ENCODE measurements at regions not wholly inside any gene's neighbourhood (a gene's known extent, or its start where the extent isn't known, plus 50 kb on each side); places are given as distances from the start of the nearest gene placed in this dataset.

DNA sequence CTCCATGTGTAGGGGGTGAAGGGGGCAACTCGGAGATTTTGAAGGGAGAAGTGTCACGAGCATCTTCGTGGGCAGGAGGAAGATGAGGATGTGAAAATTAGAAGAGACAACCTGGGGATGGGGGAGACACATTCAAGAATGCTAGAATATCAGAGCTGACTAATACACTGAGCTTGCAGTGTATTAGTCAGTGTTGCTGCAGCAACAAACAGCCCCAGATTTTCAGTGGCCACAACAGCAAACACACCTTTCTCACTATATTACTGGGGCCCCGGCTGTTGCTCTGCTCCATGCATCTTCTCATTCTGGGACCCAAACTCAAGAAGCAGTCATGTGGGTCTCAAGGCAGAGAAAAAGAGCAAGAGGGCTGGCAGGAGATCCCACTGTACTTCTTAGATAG is 74.8 kb upstream of the SIM2 start:
- 89 to 94% (median 90%) methylated on average over 4 of the region's 4 CpGs for WGBS, 4 donors
- peaks cover 0 to 12% (median 0%) of the 10 kb centered on the region in 9 donors for H3K27me3 ChIP-seq
- no peaks in the 10 kb centered on the region for H3K36me3 ChIP-seq
- no peaks in the 10 kb centered on the region for H3K4me1 ChIP-seq
- intact Hi-C loops (cut with DNase I) = no loop called here
- ATAC-seq (no peak), DNase-seq (no peak)
- TF ChIP-seq POLR2A (IDR thresholded peaks at IDR 0.05) = no peak
- TF ChIP-seq, protein P1, sequence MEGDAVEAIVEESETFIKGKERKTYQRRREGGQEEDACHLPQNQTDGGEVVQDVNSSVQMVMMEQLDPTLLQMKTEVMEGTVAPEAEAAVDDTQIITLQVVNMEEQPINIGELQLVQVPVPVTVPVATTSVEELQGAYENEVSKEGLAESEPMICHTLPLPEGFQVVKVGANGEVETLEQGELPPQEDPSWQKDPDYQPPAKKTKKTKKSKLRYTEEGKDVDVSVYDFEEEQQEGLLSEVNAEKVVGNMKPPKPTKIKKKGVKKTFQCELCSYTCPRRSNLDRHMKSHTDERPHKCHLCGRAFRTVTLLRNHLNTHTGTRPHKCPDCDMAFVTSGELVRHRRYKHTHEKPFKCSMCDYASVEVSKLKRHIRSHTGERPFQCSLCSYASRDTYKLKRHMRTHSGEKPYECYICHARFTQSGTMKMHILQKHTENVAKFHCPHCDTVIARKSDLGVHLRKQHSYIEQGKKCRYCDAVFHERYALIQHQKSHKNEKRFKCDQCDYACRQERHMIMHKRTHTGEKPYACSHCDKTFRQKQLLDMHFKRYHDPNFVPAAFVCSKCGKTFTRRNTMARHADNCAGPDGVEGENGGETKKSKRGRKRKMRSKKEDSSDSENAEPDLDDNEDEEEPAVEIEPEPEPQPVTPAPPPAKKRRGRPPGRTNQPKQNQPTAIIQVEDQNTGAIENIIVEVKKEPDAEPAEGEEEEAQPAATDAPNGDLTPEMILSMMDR (IDR thresholded peaks at IDR 0.05) = no peak
- H3K4me3 ChIP-seq = no peak overlapping the region
- H3K9me3 ChIP-seq = peaks cover 0 to 11% (median 0%) of the 10 kb centered on the region in 12 donors
- no peak overlapping the region for H3K27ac ChIP-seq

DNA sequence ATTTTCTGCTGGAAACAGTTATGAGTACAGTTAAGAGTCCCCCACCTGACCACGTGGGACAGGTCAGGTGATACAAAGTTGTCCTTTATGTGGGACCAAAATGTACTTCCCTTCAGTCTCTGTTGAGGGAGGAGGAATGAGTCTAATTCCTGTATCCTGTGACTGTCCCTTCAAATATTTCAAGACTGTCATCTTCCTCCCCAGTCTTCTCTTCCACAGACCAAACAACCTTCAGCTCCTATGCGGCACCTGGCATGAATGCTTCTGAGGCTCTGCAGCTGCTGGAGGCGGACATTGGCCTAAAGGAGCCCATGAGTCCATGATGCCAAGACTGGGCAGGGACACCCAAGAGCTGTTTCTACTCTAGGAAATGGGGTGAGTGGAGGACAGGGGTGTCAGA is 72.1 kb upstream of the SIM2 start:
- H3K4me1 ChIP-seq = no peaks in the 10 kb centered on the region
- H3K36me3 ChIP-seq = no peaks in the 10 kb centered on the region
- TF ChIP-seq, protein P1 (IDR thresholded peaks at IDR 0.05) = no peak
- H3K4me3 ChIP-seq = no peak overlapping the region
- DNase-seq (no peak), ATAC-seq (no peak)
- peaks cover 0 to 6% (median 0%) of the 10 kb centered on the region in 12 donors for H3K9me3 ChIP-seq
- WGBS, 4 donors = 83 to 90% (median 88%) methylated on average over 3 of the region's 3 CpGs
- H3K27ac ChIP-seq = no peak overlapping the region
- peaks cover 0 to 32% (median 0%) of the 10 kb centered on the region in 9 donors for H3K27me3 ChIP-seq
- intact Hi-C loops (cut with DNase I) = no loop called here

DNA sequence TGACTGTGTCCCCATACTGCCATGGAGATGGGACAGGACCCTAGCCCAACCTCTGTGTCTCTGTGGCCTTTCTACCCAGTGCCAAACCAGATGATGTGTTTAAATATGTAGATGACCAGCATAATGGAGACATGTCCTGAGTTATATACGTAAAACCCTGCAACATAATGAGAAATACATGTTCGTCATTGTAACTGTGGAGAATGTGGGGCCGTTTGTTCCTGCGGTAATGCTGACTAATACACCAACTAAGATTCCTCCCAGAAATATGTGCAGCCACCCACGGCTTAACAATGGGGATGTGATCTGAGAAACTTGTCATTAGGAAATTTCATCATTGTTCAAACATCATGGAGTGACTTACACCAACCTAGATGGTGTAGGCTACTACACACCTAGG is 71.7 kb upstream of the SIM2 start:
- peaks cover 0 to 6% (median 0%) of the 10 kb centered on the region in 12 donors for H3K9me3 ChIP-seq
- H3K27ac ChIP-seq = no peak overlapping the region
- H3K4me3 ChIP-seq = no peak overlapping the region
- intact Hi-C loops (cut with DNase I) = no loop called here
- H3K36me3 ChIP-seq = no peaks in the 10 kb centered on the region
- DNase-seq (no peak), ATAC-seq (no peak)
- peaks cover 0 to 33% (median 0%) of the 10 kb centered on the region in 9 donors for H3K27me3 ChIP-seq
- no peaks in the 10 kb centered on the region for H3K4me1 ChIP-seq
- TF ChIP-seq, protein P1 (IDR thresholded peaks at IDR 0.05) = no peak
- no peak for TF ChIP-seq POLR2A (IDR thresholded peaks at IDR 0.05)
- WGBS, 4 donors = 86 to 91% (median 90%) methylated on average over 5 of the region's 5 CpGs

- Histone ChIP-seq H3K4me3 (no peak overlapping the region), H3K27ac (no peak overlapping the region), H3K9me3 (peaks cover 0 to 3% (median 0%) of the 10 kb centered on the region in 12 donors), H3K4me1 (no peaks in the 10 kb centered on the region), H3K36me3 (no peaks in the 10 kb centered on the region), H3K27me3 (peaks cover 0 to 33% (median 0%) of the 10 kb centered on the region in 9 donors)
- 76 to 86% (median 80%) methylated on average over 7 to 9 of the region's 9 CpGs for WGBS, 4 donors
- no peak for ATAC-seq
- TF ChIP-seq, protein P1 (IDR thresholded peaks at IDR 0.05) = no peak
- no peak for TF ChIP-seq POLR2A (IDR thresholded peaks at IDR 0.05)
- no peak for DNase-seq
- intact Hi-C loops (cut with DNase I) = no loop called here
Measured at GRCh38 chr21:36628106-36628505, 70.8 kb upstream of the SIM2 start.
